NCI-H226 (cell line): ENCODE measurements at regions not wholly inside any gene's neighbourhood (a gene's known extent, or its start where the extent isn't known, plus 50 kb on each side); places are given as distances from the start of the nearest gene placed in this dataset.

Experiments
- DNase-seq: peaks from one replicate; pipeline ENCODE4 v3.0.0-alpha.2; 2015

- DNase-seq = no peak
Observed at GRCh38 chr7:40972426-40972825, 730.5 kb downstream of the INHBA start.

GRCh38 chr7:40969641-40970040 is 733.2 kb downstream of the INHBA start:
- no peak for DNase-seq

GRCh38 chr7:40966693-40967092 is 736.2 kb downstream of the INHBA start:
- DNase-seq = no peak

GRCh38 chr7:40965774-40966173 is 737.1 kb downstream of the INHBA start:
- no peak for DNase-seq

GRCh38 chr7:40965016-40965415 is 737.9 kb downstream of the INHBA start:
- no peak for DNase-seq

- DNase-seq = no peak
Observed at GRCh38 chr7:40964610-40965009, 738.3 kb downstream of the INHBA start.

GRCh38 chr7:40959955-40960354 is 742.9 kb downstream of the INHBA start:
- no peak for DNase-seq

- no peak for DNase-seq
Observed at GRCh38 chr7:40948239-40948638, 754.7 kb downstream of the INHBA start.

- no peak for DNase-seq
Observed at GRCh38 chr7:40947566-40947965, 755.3 kb downstream of the INHBA start.

- no peak for DNase-seq
Observed at GRCh38 chr7:40946549-40946948, 756.3 kb downstream of the INHBA start.

GRCh38 chr7:40945788-40946187 is 757.1 kb downstream of the INHBA start:
- no peak for DNase-seq

- DNase-seq = no peak
Observed at GRCh38 chr7:40944981-40945585, 757.8 kb downstream of the INHBA start.

GRCh38 chr7:40937879-40938278 is 765.0 kb downstream of the INHBA start:
- no peak for DNase-seq

GRCh38 chr7:40935435-40935834 is 767.5 kb downstream of the INHBA start:
- no peak for DNase-seq

GRCh38 chr7:40923626-40924025 is 779.3 kb downstream of the INHBA start:
- no peak for DNase-seq

- DNase-seq = peak; percentile 97
Observed at GRCh38 chr7:40922316-40922670, 780.6 kb downstream of the INHBA start.

GRCh38 chr7:40921589-40922315 is 781.1 kb downstream of the INHBA start:
- no peak for DNase-seq

- DNase-seq = peak; percentile 99
Observed at GRCh38 chr7:40918701-40919271, 784.0 kb downstream of the SUGCT start.

- peak; percentile 23 for DNase-seq
Observed at GRCh38 chr7:40916813-40917212, 782.0 kb downstream of the SUGCT start.

GRCh38 chr7:40915071-40915470 is 780.3 kb downstream of the SUGCT start:
- DNase-seq = peak; percentile 98
